Activated B cell treated with CpG ODN at 0.5 μM for 24 hours (primary cell): ENCODE measurements at regions not wholly inside any gene's neighbourhood (a gene's known extent, or its start where the extent isn't known, plus 50 kb on each side); places are given as distances from the start of the nearest gene placed in this dataset.

Experiments used
- ATAC-seq: fragments of 200-7000 bp; cut with Tn5 transposase; one replicate; pipeline ENCODE4 v1.10.0; 2021; ENCODE audit warnings: low read depth, mild to moderate bottlenecking, moderate library complexity
- CTCF ChIA-PET: fragments of 350-600 bp; sonication (Branson Sonifier 250); formaldehyde crosslinking; loops from one replicate; lab custom pipeline; 2021; ENCODE audit warnings: antibody characterized with exemption; lab: Charles Lee
- POLR2A ChIA-PET: fragments of 350-600 bp; sonication (Branson Sonifier 250); formaldehyde crosslinking; loops from one replicate; lab custom pipeline; 2021; ENCODE audit warnings: antibody characterized with exemption; lab: Charles Lee
- DNase-seq: peaks from one replicate; pipeline ENCODE4 v3.0.0; 2022
- H3K27ac Mint-ChIP-seq: one replicate; pipeline ENCODE4 v1.8.0; 2020; ENCODE audit warnings: mixed read lengths
- H3K27me3 Mint-ChIP-seq: one replicate; pipeline ENCODE4 v1.8.0; 2021; ENCODE audit warnings: mixed read lengths
- H3K36me3 Mint-ChIP-seq: one replicate; pipeline ENCODE4 v1.8.0; 2021; ENCODE audit warnings: low read depth, mixed read lengths
- H3K4me1 Mint-ChIP-seq: one replicate; pipeline ENCODE4 v1.8.0; 2021; ENCODE audit warnings: mixed read lengths
- H3K4me3 Mint-ChIP-seq: one replicate; pipeline ENCODE4 v1.8.0; 2020; ENCODE audit warnings: mild to moderate bottlenecking, mixed read lengths
- H3K9me3 Mint-ChIP-seq: one replicate; pipeline ENCODE4 v1.8.0; 2020; ENCODE audit warnings: mixed read lengths
- CTCF ChIP-seq: fragments of 200-600 bp; IDR thresholded peaks from one replicate; pipeline ENCODE4 v1.8.0; 2022; ENCODE audit warnings: antibody characterized with exemption, mild to moderate bottlenecking
- intact Hi-C: fragments of 100-400 bp; cut with micrococcal nuclease; formaldehyde crosslinking; loops from one replicate; pipeline ENCODE4 v1.15.1; 2024

GRCh38 chr10:8800426-8800825 lies 745.9 kb downstream of the GATA3 start:
- H3K4me1 Mint-ChIP-seq, result no peaks in the 10 kb centered on the region
- no peak for TF ChIP-seq CTCF
- no peak overlapping the region for H3K27ac Mint-ChIP-seq
- H3K4me3 Mint-ChIP-seq, result no peak overlapping the region
- intact Hi-C loops, result no loop called here
- H3K9me3 Mint-ChIP-seq, result peaks cover 2% of the 10 kb centered on the region
- ChIA-PET POLR2A (no interaction called here), CTCF (no interaction called here)
- no peaks in the 10 kb centered on the region for H3K36me3 Mint-ChIP-seq
- no peak for ATAC-seq
- no peaks in the 10 kb centered on the region for H3K27me3 Mint-ChIP-seq
- no peak for DNase-seq

- no peaks in the 10 kb centered on the region for H3K4me1 Mint-ChIP-seq
- no peak overlapping the region for H3K27ac Mint-ChIP-seq
- no peaks in the 10 kb centered on the region for H3K27me3 Mint-ChIP-seq
- DNase-seq (no peak), ATAC-seq (no peak)
- POLR2A ChIA-PET, result no interaction called here
- CTCF ChIA-PET, result no interaction called here
- no peaks in the 10 kb centered on the region for H3K36me3 Mint-ChIP-seq
- intact Hi-C loops, result no loop called here
- no peak for TF ChIP-seq CTCF
- no peak overlapping the region for H3K4me3 Mint-ChIP-seq
- H3K9me3 Mint-ChIP-seq, result peaks cover 2% of the 10 kb centered on the region
Observed at GRCh38 chr10:8803992-8804391, 749.5 kb downstream of the GATA3 start.

GRCh38 chr10:8810677-8811076 lies 756.2 kb downstream of the GATA3 start:
- Mint-ChIP-seq H3K4me3 (no peak overlapping the region), H3K4me1 (no peaks in the 10 kb centered on the region), H3K9me3 (peaks cover 5% of the 10 kb centered on the region), H3K36me3 (no peaks in the 10 kb centered on the region), H3K27me3 (no peaks in the 10 kb centered on the region), H3K27ac (no peak overlapping the region)
- DNase-seq (no peak), ATAC-seq (no peak)
- ChIA-PET CTCF (no interaction called here), POLR2A (no interaction called here)
- no peak for TF ChIP-seq CTCF
- intact Hi-C loops, result no loop called here

- intact Hi-C loops, result no loop called here
- H3K4me3 Mint-ChIP-seq, result no peak overlapping the region
- DNase-seq (no peak), ATAC-seq (no peak)
- H3K27ac Mint-ChIP-seq, result no peak overlapping the region
- POLR2A ChIA-PET, result no interaction called here
- H3K9me3 Mint-ChIP-seq, result peaks cover 5% of the 10 kb centered on the region
- no peaks in the 10 kb centered on the region for H3K4me1 Mint-ChIP-seq
- CTCF ChIA-PET, result no interaction called here
- no peak for TF ChIP-seq CTCF
- no peaks in the 10 kb centered on the region for H3K27me3 Mint-ChIP-seq
- no peaks in the 10 kb centered on the region for H3K36me3 Mint-ChIP-seq
Observed at GRCh38 chr10:8811201-8811600, 756.7 kb downstream of the GATA3 start.

- POLR2A ChIA-PET, result no interaction called here
- Mint-ChIP-seq H3K27me3 (no peaks in the 10 kb centered on the region), H3K27ac (no peak overlapping the region), H3K36me3 (no peaks in the 10 kb centered on the region), H3K4me3 (no peak overlapping the region), H3K4me1 (no peaks in the 10 kb centered on the region), H3K9me3 (no peaks in the 10 kb centered on the region)
- no peak for TF ChIP-seq CTCF
- CTCF ChIA-PET, result no interaction called here
- no peak for DNase-seq
- ATAC-seq, result no peak
- intact Hi-C loops, result no loop called here
Observed at GRCh38 chr10:8815969-8816368, 761.5 kb downstream of the GATA3 start.
